ENCODE measurements at regions not wholly inside any gene's neighbourhood (a gene's known extent, or its start where the extent isn't known, plus 50 kb on each side); places are given as distances from the start of the nearest gene placed in this dataset.

GRCh38 chr3:8286749-8287148 is 214.9 kb upstream of the LMCD1 start:
- SMC1A ChIA-PET (ENCODE audit: uncharacterized antibody, unreplicated experiment), result interaction anchor here (0.9 kb wide), 1 partner anchor 14 kb away, joined by 3 read pairs; no protein-coding TSS in a partner anchor
- TF ChIP-seq, protein P1, sequence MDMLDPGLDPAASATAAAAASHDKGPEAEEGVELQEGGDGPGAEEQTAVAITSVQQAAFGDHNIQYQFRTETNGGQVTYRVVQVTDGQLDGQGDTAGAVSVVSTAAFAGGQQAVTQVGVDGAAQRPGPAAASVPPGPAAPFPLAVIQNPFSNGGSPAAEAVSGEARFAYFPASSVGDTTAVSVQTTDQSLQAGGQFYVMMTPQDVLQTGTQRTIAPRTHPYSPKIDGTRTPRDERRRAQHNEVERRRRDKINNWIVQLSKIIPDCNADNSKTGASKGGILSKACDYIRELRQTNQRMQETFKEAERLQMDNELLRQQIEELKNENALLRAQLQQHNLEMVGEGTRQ (IDR thresholded peaks at IDR 0.05; ENCODE audit: borderline replicate concordance, low read depth, low read length), result no peak
- no peak for TF ChIP-seq STAT1 (conservative IDR thresholded peaks at IDR 0.05)
- TF ChIP-seq GATAD2B (conservative IDR thresholded peaks at IDR 0.05; ENCODE audit: low read depth), result no peak
- TF ChIP-seq SMAD5 (IDR thresholded peaks at IDR 0.05; ENCODE audit: low read depth), result no peak
- TF ChIP-seq WRNIP1 (IDR thresholded peaks at IDR 0.05; ENCODE audit: borderline replicate concordance, low read depth, low read length), result no peak
- TF ChIP-seq STAT3 (IDR thresholded peaks at IDR 0.05; ENCODE audit: low read depth, low read length), result no peak
- TF ChIP-seq PRDM15 (CRISPR knock-in tag; IDR thresholded peaks at IDR 0.05), result no peak
- TF ChIP-seq, protein P2, sequence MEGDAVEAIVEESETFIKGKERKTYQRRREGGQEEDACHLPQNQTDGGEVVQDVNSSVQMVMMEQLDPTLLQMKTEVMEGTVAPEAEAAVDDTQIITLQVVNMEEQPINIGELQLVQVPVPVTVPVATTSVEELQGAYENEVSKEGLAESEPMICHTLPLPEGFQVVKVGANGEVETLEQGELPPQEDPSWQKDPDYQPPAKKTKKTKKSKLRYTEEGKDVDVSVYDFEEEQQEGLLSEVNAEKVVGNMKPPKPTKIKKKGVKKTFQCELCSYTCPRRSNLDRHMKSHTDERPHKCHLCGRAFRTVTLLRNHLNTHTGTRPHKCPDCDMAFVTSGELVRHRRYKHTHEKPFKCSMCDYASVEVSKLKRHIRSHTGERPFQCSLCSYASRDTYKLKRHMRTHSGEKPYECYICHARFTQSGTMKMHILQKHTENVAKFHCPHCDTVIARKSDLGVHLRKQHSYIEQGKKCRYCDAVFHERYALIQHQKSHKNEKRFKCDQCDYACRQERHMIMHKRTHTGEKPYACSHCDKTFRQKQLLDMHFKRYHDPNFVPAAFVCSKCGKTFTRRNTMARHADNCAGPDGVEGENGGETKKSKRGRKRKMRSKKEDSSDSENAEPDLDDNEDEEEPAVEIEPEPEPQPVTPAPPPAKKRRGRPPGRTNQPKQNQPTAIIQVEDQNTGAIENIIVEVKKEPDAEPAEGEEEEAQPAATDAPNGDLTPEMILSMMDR (IDR thresholded peaks at IDR 0.05 in 2 of 3, conservative IDR thresholded peaks at IDR 0.05 in 1 of 3; ENCODE audit: control insufficient read depth in 2 of 3, extremely low read depth in 1 of 3, insufficient read depth in 1 of 3, low read depth in 3 of 3, low read length in 3 of 3), result no peak
- TF ChIP-seq RAD21 (IDR thresholded peaks at IDR 0.05; ENCODE audit: insufficient read depth, low read depth, low read length), result no peak
- no peak for TF ChIP-seq RFX5 (IDR thresholded peaks at IDR 0.05; ENCODE audit: low read depth, low read length)
- TF ChIP-seq PML (IDR thresholded peaks at IDR 0.05; ENCODE audit: low read length), result no peak
- no peak for TF ChIP-seq FOXM1 (IDR thresholded peaks at IDR 0.05; ENCODE audit: low read depth, low read length)
- no peak for TF ChIP-seq ZBED1 (IDR thresholded peaks at IDR 0.05; ENCODE audit: borderline replicate concordance)
- no peak for TF ChIP-seq FOS (IDR thresholded peaks at IDR 0.05; ENCODE audit: borderline replicate concordance, extremely low read depth, insufficient read length)
- no peak for TF ChIP-seq HDGF (IDR thresholded peaks at IDR 0.05)
- no peak for TF ChIP-seq RELA (IDR thresholded peaks at IDR 0.05; ENCODE audit: borderline replicate concordance, partially characterized antibody)
- no peak for TF ChIP-seq TBL1XR1 (IDR thresholded peaks at IDR 0.05; ENCODE audit: low read depth, low read length)
- TF ChIP-seq HDAC6 (IDR thresholded peaks at IDR 0.05; ENCODE audit: unreplicated experiment), result no peak
- no peak for TF ChIP-seq POLR2AphosphoS2 (IDR thresholded peaks at IDR 0.05; ENCODE audit: low read depth, low read length)
- TF ChIP-seq CBFB (IDR thresholded peaks at IDR 0.05; ENCODE audit: low read depth), result no peak
- CTCF ChIA-PET, result interaction anchor here (0.6 to 2.1 kb wide), 3 partner anchors 15 to 131 kb away, joined by 3 to 11 read pairs (median 3); no protein-coding TSS in a partner anchor

More at GRCh38 chr3:8286749-8287148, 214.9 kb upstream of the LMCD1 start:
- no peaks in the 10 kb centered on the region for H3K27me3 ChIP-seq (replicated peaks in 1 of 2; ENCODE audit: control insufficient read depth in 2 of 2, insufficient read depth in 2 of 2, low read length in 1 of 2)
- H3K4me1 ChIP-seq (ENCODE audit: control insufficient read depth, insufficient read depth, low read length), result no peaks in the 10 kb centered on the region
- ChIA-PET POLR2A (no interaction called here), RAD21 (ENCODE audit: unreplicated experiment) (no interaction called here)
- FAIRE-seq (no peak), ATAC-seq (no peak), DNase-seq (ENCODE audit: low read depth, low spot score) (no peak)
- intact Hi-C loops (cut with micrococcal nuclease; ENCODE audit: unreplicated experiment) (no loop called here), in situ Hi-C loops (cut with MboI) (no loop called here)
- H3K4me2 ChIP-seq (ENCODE audit: control insufficient read depth, insufficient read depth), result no peak overlapping the region
- no peak overlapping the region for H3K27ac ChIP-seq (ENCODE audit: control insufficient read depth, insufficient read depth)
- no peaks in the 10 kb centered on the region for H4K20me1 ChIP-seq (ENCODE audit: control insufficient read depth, insufficient read depth)
- no peaks in the 10 kb centered on the region for H3K9me3 ChIP-seq (replicated peaks; ENCODE audit: control insufficient read depth, insufficient read depth, low read length)
- H3K4me3 ChIP-seq, result no peak overlapping the region
- no TSS peak for BruUV-seq (replicated peaks)
- no peaks in the 10 kb centered on the region for H3K79me2 ChIP-seq (ENCODE audit: control insufficient read depth, insufficient read depth, low read length)
- H3K36me3 ChIP-seq (ENCODE audit: control insufficient read depth in 2 of 2, insufficient read depth in 2 of 2, low read length in 1 of 2), result no peaks in the 10 kb centered on the region
- H2AFZ ChIP-seq (ENCODE audit: control insufficient read depth, low read depth, low read length), result no peak overlapping the region
- H3K9ac ChIP-seq (ENCODE audit: control insufficient read depth, insufficient read depth, low read length), result no peak overlapping the region
